KBM-7 (cell line): ENCODE measurements at regions not wholly inside any gene's neighbourhood (a gene's known extent, or its start where the extent isn't known, plus 50 kb on each side); places are given as distances from the start of the nearest gene placed in this dataset.
"Not testable (repeated sequence)": the region's sequence is repeated elsewhere in the genome, so short reads cannot be mapped to it uniquely, and the experiment has no call there.

Experiments used
- DNase-seq: peaks from one replicate; pipeline ENCODE4 v3.0.0-alpha.2; 2015
- in situ Hi-C: fragments of 300-500 bp; cut with MboI; formaldehyde crosslinking; loops from 2 replicates; pipeline ENCODE4 v1.14.3; 2020; ENCODE audit warnings: low sequenced_read_pairs, low pct_unique_long_range_greater_than_20kb, mixed read lengths

- in situ Hi-C loops = no loop called here
- DNase-seq = peak; percentile 17
These were observed 65.8 kb downstream of the MTX3 start for GRCh38 chr5:79924936-79925893.

- DNase-seq = no peak
- in situ Hi-C loops = no loop called here
These were observed 67.6 kb downstream of the MTX3 start for GRCh38 chr5:79923431-79923830.

- in situ Hi-C loops = no loop called here
- DNase-seq = no peak
These were observed 68.4 kb downstream of the MTX3 start for GRCh38 chr5:79922626-79923025.

- in situ Hi-C loops, DNase-seq: not testable (repeated sequence)
These were observed 83.6 kb downstream of the MTX3 start for GRCh38 chr5:79907452-79907851.

- in situ Hi-C loops, DNase-seq: not testable (repeated sequence)
These were observed 88.5 kb downstream of the MTX3 start for GRCh38 chr5:79902571-79902970.

- DNase-seq = no peak
- in situ Hi-C loops = no loop called here
These were observed 89.4 kb downstream of the MTX3 start for GRCh38 chr5:79901631-79902030.

- in situ Hi-C loops = no loop called here
- DNase-seq = no peak
These were observed 92.5 kb downstream of the MTX3 start for GRCh38 chr5:79898611-79899010.

- no peak for DNase-seq
- in situ Hi-C loops = no loop called here
These were observed 97.1 kb downstream of the MTX3 start for GRCh38 chr5:79893976-79894375.

- in situ Hi-C loops = no loop called here
- DNase-seq = no peak
These were observed 97.6 kb downstream of the MTX3 start for GRCh38 chr5:79893485-79893884.

GRCh38 chr5:79890930-79891249, 100.2 kb downstream of the MTX3 start:
- DNase-seq = no peak
- in situ Hi-C loops = no loop called here

- no peak for DNase-seq
- in situ Hi-C loops = no loop called here
These were observed 100.7 kb downstream of the MTX3 start for GRCh38 chr5:79890119-79890929.

GRCh38 chr5:79888643-79889042, 102.4 kb downstream of the MTX3 start:
- in situ Hi-C loops = no loop called here
- no peak for DNase-seq

- no peak for DNase-seq
- in situ Hi-C loops = no loop called here
These were observed 104.0 kb downstream of the MTX3 start for GRCh38 chr5:79886925-79887655.

GRCh38 chr5:79886456-79886855, 104.6 kb downstream of the MTX3 start:
- no peak for DNase-seq
- in situ Hi-C loops = no loop called here

- in situ Hi-C loops, DNase-seq: not testable (repeated sequence)
These were observed 111.2 kb downstream of the MTX3 start for GRCh38 chr5:79879880-79880279.

GRCh38 chr5:79878721-79879336, 112.2 kb downstream of the MTX3 start:
- in situ Hi-C loops = no loop called here
- peak; percentile 54 for DNase-seq

- no peak for DNase-seq
- in situ Hi-C loops = no loop called here
These were observed 112.9 kb downstream of the MTX3 start for GRCh38 chr5:79878136-79878679.

- no peak for DNase-seq
- in situ Hi-C loops = no loop called here
These were observed 114.6 kb downstream of the MTX3 start for GRCh38 chr5:79876456-79876855.

GRCh38 chr5:79875230-79875629, 115.8 kb downstream of the MTX3 start:
- no peak for DNase-seq
- in situ Hi-C loops = no loop called here
